ENCODE measurements at regions not wholly inside any gene's neighbourhood (a gene's known extent, or its start where the extent isn't known, plus 50 kb on each side); places are given as distances from the start of the nearest gene placed in this dataset.

DNA sequence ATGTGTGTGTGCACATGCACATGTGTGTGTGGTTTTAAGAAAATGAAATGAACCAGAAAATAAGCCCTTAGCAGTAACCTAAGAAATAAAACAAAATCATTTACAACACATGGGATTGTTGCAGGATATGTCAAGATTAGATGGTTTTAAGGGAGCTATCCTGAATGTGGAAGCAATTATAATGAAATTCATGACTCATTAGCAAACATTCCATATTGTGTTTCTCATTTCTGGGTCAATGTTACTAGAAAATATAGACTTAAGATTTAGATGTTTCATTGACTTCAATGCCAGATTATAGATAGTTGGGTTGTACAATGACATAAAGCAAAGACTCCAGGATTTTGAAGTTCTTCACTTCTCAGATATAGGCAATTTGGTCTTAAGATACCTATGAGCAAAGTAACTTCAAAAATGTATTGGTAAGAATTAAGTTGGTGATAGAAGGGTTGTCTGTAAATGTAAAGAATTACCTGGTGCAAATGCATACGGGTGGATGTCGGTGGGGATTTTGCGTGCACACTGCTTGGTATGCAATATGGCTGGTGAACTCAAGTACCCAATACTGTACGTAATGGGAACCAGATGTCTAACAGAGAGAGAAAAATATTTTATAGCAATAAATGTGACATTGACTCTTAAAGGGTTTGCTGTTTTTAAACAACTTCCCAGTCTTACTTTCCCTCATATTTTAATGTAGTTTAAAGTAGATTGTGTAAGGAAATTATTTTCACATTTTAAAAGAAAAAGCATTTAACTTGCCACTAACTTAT lies 53.9 kb upstream of the NR2F2 start:
- DNase-seq (ENCODE audit: low read depth): peak; percentile 64
- TF ChIP-seq, protein P1, sequence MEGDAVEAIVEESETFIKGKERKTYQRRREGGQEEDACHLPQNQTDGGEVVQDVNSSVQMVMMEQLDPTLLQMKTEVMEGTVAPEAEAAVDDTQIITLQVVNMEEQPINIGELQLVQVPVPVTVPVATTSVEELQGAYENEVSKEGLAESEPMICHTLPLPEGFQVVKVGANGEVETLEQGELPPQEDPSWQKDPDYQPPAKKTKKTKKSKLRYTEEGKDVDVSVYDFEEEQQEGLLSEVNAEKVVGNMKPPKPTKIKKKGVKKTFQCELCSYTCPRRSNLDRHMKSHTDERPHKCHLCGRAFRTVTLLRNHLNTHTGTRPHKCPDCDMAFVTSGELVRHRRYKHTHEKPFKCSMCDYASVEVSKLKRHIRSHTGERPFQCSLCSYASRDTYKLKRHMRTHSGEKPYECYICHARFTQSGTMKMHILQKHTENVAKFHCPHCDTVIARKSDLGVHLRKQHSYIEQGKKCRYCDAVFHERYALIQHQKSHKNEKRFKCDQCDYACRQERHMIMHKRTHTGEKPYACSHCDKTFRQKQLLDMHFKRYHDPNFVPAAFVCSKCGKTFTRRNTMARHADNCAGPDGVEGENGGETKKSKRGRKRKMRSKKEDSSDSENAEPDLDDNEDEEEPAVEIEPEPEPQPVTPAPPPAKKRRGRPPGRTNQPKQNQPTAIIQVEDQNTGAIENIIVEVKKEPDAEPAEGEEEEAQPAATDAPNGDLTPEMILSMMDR (IDR thresholded peaks at IDR 0.05; ENCODE audit: control insufficient read depth, insufficient read depth, low read depth, low read length, missing control alignments): no peak

More for the DNA sequence above, 53.9 kb upstream of the NR2F2 start:
- H3K4me3 ChIP-seq (ENCODE audit: control insufficient read depth, low read depth, low read length): no peak overlapping the region

Measured in AG09309 (cell line).